Stimulated activated CD4-positive, alpha-beta T cell treated with anti-CD3 and anti-CD28 coated beads, TNF-alpha, amount 100 ng/mL, for 4 hours (primary cell): ENCODE measurements at regions not wholly inside any gene's neighbourhood (a gene's known extent, or its start where the extent isn't known, plus 50 kb on each side); places are given as distances from the start of the nearest gene placed in this dataset.
"Not testable (repeated sequence)": the region's sequence is repeated elsewhere in the genome, so short reads cannot be mapped to it uniquely, and the experiment has no call there.

Experiments used
- DNase-seq, 3 experiments: peaks; one replicate each; pipeline ENCODE4 v3.0.0-alpha.2; 2020; ENCODE audit warnings: low read depth in 3 of 3

DNA sequence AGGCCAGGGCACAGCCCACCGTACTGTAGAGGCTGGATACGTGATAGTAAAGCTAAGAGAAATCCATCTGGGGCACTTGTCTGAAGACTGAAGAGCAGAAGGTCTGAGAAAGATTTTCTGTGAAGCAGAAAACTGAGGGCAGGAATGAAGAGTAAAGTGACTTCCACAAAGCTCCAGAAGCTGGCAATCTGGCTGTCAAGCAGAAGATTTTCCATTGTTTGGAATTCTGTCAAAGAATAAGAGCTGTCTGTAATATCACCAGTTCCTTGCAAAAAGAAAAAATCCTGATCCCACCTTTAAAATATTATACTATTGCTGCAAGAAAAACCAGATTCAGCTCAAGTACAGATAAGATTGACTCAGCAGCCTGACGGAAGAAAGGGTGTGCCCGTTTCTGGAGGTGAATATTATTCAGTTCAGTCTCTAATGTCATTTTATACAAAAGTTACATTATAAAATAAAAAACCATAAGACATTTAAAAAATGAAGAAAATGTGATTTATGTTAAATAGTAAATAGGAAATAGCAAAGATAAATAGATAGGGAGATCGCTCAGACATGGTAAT is 550.4 kb upstream of the SGO1 start:
- no peak for DNase-seq

DNA sequence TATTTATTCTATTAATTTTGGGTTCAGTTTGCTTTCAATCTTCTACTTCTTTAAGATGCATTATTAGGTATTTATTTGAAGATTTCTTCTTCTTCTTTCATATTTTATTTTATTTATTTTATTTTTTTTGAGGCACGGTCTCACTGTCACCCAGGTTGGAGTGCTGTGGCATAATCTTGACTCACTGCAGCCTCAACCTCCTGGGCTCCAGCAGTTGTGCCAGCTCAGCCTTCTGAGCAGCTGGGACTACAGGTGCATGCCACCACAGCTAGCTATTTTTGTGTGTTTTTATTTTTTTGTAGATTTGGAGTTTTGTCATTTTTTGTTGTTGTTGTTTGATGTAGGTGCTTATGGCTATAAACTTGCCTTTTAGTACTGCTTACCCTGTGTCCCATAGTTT is 543.2 kb upstream of the SGO1 start:
- DNase-seq: no peak

GRCh38 chr3:20726786-20727185 is 540.8 kb upstream of the SGO1 start:
- no peak for DNase-seq

- no peak for DNase-seq
Measured at GRCh38 chr3:20724241-20724640, 538.2 kb upstream of the SGO1 start.

- not testable (repeated sequence) for DNase-seq
Measured at GRCh38 chr3:20716425-20716824, 530.4 kb upstream of the SGO1 start.

DNA sequence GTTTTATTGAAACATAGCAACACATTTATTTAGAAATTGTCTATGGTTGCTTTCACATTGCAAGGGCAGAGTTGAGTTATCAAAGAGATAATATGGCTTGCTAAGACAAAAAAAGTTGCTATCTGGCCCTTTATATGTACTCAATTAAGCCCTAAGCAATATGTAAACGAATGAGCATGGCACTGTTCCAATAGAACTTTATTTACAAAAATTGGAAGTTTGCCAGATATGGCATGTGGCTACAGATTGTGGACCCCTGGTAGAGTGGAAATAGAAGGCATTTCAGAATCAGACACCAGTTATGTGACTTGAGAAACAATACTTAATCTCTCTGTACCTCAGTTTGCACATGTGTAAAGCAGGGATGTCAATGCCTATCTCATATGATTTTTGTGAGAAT is 515.6 kb upstream of the SGO1 start:
- no peak for DNase-seq

GRCh38 chr3:20700714-20701113 is 514.7 kb upstream of the SGO1 start:
- no peak for DNase-seq

- DNase-seq: no peak
Measured at GRCh38 chr3:20698896-20699295, 512.9 kb upstream of the SGO1 start.

DNA sequence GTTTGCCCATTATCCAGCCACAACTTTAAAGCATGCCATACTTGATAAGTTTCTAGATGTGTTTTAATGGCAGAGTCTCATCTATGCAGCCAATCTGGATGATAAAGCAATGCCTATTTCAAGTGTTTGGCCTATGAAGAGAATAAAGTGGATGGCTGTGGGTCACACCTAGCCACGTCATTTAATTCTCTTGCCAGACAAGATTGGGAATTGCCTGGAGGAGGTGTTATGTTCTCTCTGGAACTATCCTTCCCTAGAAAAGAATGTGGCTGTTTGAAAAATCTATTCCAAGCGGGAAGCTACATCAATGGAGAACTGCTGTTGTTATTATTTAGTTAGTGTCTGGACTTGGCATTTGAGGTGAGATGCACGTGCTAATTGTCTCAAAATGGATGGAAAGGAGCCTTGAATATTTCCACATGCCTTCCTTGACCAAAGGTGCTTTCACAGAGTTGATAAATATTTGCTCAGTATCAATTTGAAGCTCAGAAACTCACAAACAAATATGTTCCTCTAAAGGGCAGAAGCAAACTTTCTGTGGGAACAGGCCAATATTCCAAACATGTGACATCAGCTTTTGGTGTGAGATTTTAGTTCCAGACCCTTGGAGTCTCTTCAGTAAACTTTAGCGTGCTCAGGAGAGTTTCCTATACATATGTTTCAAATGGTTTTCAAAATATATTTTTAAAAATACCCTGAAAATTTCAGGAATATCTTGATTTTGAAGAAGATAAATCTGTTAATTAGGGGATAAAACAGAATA is 510.6 kb upstream of the SGO1 start:
- no peak for DNase-seq

DNA sequence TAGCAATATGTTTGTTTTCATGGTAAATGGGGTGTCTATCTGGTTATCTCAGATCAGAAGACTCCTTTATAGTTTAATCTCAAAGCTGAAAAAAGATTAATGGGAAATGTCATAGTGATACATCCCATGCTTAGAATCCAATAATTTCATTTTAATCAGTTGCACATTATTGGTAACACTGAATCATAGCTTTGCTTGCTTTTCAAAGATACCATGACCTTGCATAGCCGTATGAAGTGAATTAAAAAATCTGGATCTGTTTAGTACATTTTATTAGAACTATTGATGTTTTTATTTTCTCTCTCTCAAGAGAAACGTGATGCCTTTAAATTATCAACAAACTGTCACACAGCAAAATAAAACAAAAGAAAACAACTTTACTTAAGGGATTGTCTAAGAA is 506.7 kb upstream of the SGO1 start:
- DNase-seq: no peak

- no peak for DNase-seq
Measured at GRCh38 chr3:20683910-20684309, 497.9 kb upstream of the SGO1 start.

DNA sequence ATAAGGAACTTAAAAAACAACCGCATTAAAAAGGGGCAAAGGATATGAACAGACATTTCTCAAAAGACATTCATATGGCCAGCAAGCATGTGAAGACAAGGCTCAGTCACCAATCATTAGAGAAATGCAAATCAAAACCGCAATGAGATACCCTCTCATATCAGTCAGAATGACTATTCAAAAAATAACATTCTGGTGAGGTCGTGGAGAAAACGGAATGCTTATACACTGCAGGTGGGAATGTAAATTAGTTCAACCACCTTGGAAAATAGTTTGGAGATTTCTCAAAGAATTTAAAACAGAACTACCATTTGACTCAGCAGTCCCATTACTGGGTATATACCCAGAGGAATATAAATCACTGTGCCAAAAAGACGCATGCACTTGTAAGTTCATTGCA is 496.6 kb upstream of the SGO1 start:
- no peak for DNase-seq

- DNase-seq: no peak
Measured at GRCh38 chr3:20680990-20681628, 495.1 kb upstream of the SGO1 start.

DNA sequence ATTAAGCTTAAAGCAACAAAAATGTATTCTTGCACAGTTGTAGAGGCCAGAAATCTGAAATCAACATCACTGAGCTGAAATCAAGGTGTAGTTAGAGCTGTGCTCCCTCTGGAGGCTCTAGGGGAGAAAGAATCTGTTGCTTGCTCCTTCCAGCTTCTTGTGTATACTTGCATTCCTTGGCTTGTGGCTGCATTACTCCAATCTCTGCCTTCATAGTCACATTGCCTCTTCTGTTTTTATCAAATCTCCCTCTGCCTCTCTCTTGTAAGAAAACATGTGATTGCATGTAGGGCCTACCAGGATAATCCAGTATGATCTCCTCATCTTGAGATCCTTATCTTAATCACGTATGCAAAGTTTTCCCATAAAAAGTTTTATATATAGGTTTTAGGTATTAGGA is 487.9 kb upstream of the SGO1 start:
- DNase-seq: no peak

DNA sequence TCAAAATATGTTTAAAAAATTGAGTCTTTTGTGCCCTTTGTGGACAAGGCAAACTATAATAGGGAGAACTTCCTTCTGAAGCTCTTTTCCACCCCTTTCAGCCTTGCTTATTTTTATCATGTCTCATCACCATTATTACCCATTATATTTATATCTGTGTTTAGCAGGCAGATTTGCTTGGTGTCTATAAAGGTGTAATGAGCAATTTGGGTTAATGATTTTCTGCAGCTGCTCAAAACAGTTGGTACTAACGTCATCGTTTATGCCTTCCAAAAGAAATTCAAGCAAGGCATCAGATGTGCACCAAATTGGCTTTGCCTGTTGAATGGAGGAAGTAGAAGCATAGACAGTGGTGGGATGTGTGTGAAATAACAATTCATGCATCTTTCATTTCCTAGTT is 483.7 kb upstream of the SGO1 start:
- no peak for DNase-seq

DNA sequence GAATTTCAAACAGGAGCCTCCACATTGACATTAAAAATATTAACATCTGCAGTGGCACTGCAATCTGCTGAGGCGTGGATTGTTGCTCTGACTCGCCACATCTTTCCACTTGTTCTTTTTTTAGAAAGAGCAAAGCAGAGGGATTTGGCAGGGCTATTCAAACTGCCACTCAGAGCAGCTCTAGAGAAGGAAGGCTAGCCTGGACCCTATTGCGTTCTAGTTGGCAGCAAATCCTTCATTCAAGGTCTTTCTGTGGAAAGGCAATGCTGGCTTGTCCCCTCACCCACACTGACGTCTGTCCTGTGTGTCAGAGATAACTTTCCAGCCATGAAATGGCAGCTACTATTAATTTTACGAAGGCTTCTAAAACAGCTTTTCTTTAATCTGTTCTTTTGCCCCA is 483.2 kb upstream of the SGO1 start:
- DNase-seq: no peak

GRCh38 chr3:20668411-20668810 is 482.4 kb upstream of the SGO1 start:
- no peak for DNase-seq

- DNase-seq: no peak
Measured at GRCh38 chr3:20666091-20666490, 480.1 kb upstream of the SGO1 start.

GRCh38 chr3:20658491-20658890 is 472.5 kb upstream of the SGO1 start:
- DNase-seq: no peak

DNA sequence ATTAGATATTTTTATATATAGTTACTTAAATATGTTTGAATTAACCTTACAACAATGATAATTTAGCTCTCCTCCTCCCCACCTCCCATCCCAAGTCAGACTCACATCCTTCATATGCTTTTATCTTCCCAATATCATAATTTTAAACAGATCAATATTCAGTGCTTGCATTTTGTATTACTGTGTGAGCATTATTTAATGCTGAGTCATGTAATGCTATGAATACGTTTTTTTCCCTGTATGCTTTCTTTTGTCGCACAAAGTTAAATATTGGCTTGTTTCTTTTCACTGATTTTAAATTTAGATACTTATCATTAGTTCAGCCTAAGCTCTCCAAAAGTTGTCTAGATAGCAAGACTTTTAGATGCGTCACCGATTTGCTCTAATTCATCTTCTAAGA is 471.6 kb upstream of the SGO1 start:
- no peak for DNase-seq

DNA sequence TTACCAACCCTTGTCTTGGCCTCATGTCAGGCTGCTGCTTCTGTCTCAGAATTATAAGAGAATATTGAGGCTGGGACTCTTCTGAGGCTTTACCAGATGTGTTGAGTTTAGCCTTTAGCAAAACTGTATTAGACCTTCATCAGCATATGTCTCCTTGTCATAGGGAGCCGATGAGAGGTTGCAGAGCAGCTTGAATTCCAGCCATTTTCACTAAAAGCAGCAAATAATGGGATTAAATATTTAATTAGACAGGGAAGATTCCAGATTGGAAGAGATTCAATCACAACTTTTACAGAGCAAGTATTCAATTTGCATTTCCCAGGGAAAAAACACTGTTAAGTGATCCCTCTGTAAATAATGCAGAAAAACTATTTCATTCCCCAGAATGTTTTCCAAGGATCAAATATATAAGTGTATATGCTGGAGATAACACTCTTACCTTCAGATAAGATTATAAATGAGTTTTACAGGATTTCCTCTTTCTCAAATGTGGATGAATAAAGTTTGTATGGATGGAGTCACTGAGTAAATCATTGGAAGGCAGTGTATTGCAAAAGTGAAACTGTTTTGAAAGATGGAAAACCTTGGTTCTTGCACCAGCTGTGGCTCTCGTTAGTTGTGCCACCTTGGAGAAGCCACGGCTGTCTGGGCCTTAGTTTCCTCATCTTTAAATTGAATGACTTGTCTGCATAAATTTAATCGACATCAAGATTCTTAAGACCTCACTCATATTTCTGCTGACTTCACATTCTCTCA is 466.4 kb upstream of the SGO1 start:
- DNase-seq: no peak

DNA sequence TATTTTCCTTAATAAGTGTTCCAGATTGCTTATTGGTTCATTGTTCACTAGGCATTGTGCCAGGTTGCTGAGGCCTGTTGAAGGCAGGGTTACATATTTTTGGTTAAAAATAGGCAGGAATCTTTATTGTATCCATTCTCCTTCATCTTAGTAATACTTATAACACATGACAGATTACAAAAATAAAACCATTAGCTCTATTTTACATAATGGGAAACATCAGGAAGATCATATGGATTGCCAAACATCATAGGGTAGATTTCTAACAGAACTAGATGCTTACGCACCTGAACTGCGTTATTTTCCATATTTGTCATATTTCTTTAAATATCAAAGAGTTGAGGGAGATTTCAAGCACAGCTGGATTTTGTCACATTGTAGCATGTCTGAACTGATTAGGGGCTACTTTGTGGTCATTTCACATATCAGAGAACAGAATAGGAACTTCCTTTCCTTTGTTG is 462.9 kb upstream of the SGO1 start:
- DNase-seq: no peak

GRCh38 chr3:20648294-20648693 is 462.3 kb upstream of the SGO1 start:
- no peak for DNase-seq
